ENCODE measurements at regions not wholly inside any gene's neighbourhood (a gene's known extent, or its start where the extent isn't known, plus 50 kb on each side); places are given as distances from the start of the nearest gene placed in this dataset.

GRCh38 chr2:198483051-198483450 lies 678.7 kb downstream of the PLCL1 start:
- no peaks in the 10 kb centered on the region for H3K9me3 Mint-ChIP-seq
- no peaks in the 10 kb centered on the region for H3K4me1 Mint-ChIP-seq (ENCODE audit: low read depth)
- no peaks in the 10 kb centered on the region for H3K9me3 ChIP-seq (ENCODE audit: control insufficient read depth in 1 of 2, insufficient read depth in 1 of 2, low read length in 2 of 2)
- DNase-seq: no peak
- no peak overlapping the region for H3K27ac Mint-ChIP-seq
- no peak for ATAC-seq (ENCODE audit: poor library complexity)
- H3K4me3 Mint-ChIP-seq: no peak overlapping the region
- no peaks in the 10 kb centered on the region for H3K27me3 ChIP-seq (ENCODE audit: control insufficient read depth in 1 of 2, insufficient read depth in 2 of 2, low read length in 2 of 2)
- H3K36me3 ChIP-seq (ENCODE audit: insufficient read depth, low read length): no peaks in the 10 kb centered on the region
- H3K4me1 ChIP-seq (ENCODE audit: insufficient read depth, low read length): no peaks in the 10 kb centered on the region
- H3K4me3 ChIP-seq (ENCODE audit: low read length): no peak overlapping the region
- CTCF ChIA-PET: no interaction called here
- no peaks in the 10 kb centered on the region for H3K27me3 Mint-ChIP-seq
- H3K36me3 Mint-ChIP-seq (ENCODE audit: low read depth): no peaks in the 10 kb centered on the region
- intact Hi-C loops (cut with DNase I, micrococcal nuclease): no loop called here
- no peak overlapping the region for H3K27ac ChIP-seq (ENCODE audit: low read depth in 1 of 2, low read length in 2 of 2)
- no peak for TF ChIP-seq CTCF (IDR thresholded peaks at IDR 0.05)
- POLR2A ChIA-PET: no interaction called here

GRCh38 chr2:198479065-198479464 lies 674.7 kb downstream of the PLCL1 start:
- no peak overlapping the region for H3K4me3 Mint-ChIP-seq
- intact Hi-C loops (cut with DNase I, micrococcal nuclease): no loop called here
- ChIA-PET POLR2A (no interaction called here), CTCF (no interaction called here)
- no peak for TF ChIP-seq CTCF (IDR thresholded peaks at IDR 0.05)
- peaks cover 4% of the 10 kb centered on the region for H3K27me3 Mint-ChIP-seq
- DNase-seq (no peak), ATAC-seq (ENCODE audit: poor library complexity) (no peak)
- Histone ChIP-seq H3K27ac (ENCODE audit: low read depth in 1 of 2, low read length in 2 of 2) (no peak overlapping the region), H3K4me3 (ENCODE audit: low read length) (no peak overlapping the region), H3K4me1 (ENCODE audit: insufficient read depth, low read length) (no peaks in the 10 kb centered on the region), H3K36me3 (ENCODE audit: insufficient read depth, low read length) (no peaks in the 10 kb centered on the region), H3K9me3 (ENCODE audit: control insufficient read depth in 1 of 2, insufficient read depth in 1 of 2, low read length in 2 of 2) (no peaks in the 10 kb centered on the region), H3K27me3 (ENCODE audit: control insufficient read depth in 1 of 2, insufficient read depth in 2 of 2, low read length in 2 of 2) (no peaks in the 10 kb centered on the region)
- H3K27ac Mint-ChIP-seq: no peak overlapping the region
- no peaks in the 10 kb centered on the region for H3K36me3 Mint-ChIP-seq (ENCODE audit: low read depth)
- H3K4me1 Mint-ChIP-seq (ENCODE audit: low read depth): no peaks in the 10 kb centered on the region
- no peaks in the 10 kb centered on the region for H3K9me3 Mint-ChIP-seq

- ChIA-PET POLR2A (no interaction called here), CTCF (no interaction called here)
- Mint-ChIP-seq H3K4me3 (no peak overlapping the region), H3K27ac (no peak overlapping the region), H3K27me3 (peaks cover 4% of the 10 kb centered on the region), H3K36me3 (ENCODE audit: low read depth) (no peaks in the 10 kb centered on the region), H3K4me1 (ENCODE audit: low read depth) (no peaks in the 10 kb centered on the region), H3K9me3 (no peaks in the 10 kb centered on the region)
- H3K4me3 ChIP-seq (ENCODE audit: low read length): no peak overlapping the region
- intact Hi-C loops (cut with DNase I, micrococcal nuclease): no loop called here
- H3K27ac ChIP-seq (ENCODE audit: low read depth in 1 of 2, low read length in 2 of 2): no peak overlapping the region
- no peaks in the 10 kb centered on the region for H3K9me3 ChIP-seq (ENCODE audit: control insufficient read depth in 1 of 2, insufficient read depth in 1 of 2, low read length in 2 of 2)
- TF ChIP-seq CTCF (IDR thresholded peaks at IDR 0.05): no peak
- ATAC-seq (ENCODE audit: poor library complexity) (no peak), DNase-seq (no peak)
- no peaks in the 10 kb centered on the region for H3K4me1 ChIP-seq (ENCODE audit: insufficient read depth, low read length)
- H3K36me3 ChIP-seq (ENCODE audit: insufficient read depth, low read length): no peaks in the 10 kb centered on the region
- no peaks in the 10 kb centered on the region for H3K27me3 ChIP-seq (ENCODE audit: control insufficient read depth in 1 of 2, insufficient read depth in 2 of 2, low read length in 2 of 2)
Measured at GRCh38 chr2:198478361-198478760, 674.0 kb downstream of the PLCL1 start.
